ENCODE measurements at regions not wholly inside any gene's neighbourhood (a gene's known extent, or its start where the extent isn't known, plus 50 kb on each side); places are given as distances from the start of the nearest gene placed in this dataset.

DNA sequence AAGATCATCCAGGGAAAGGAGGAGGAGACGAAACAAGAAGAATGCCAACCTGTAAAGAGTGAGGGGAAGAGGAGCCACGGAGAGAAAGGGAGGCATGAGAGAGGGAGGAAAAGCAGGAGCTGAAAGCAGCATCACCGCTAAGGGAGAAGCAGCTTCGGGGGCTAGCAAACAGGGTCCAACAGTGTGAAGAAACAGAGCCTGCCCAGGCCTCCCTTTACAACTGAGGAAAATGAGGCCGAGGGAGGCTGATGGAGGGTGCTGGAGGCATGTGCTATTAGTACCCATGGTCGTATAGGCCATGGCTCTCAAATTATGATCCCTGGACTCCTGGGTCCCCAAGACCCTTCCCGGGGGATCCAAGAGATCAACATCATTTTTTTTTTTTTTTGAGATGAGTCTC is 50.4 kb upstream of the ASPRV1 start:
- in situ Hi-C loops (cut with HindIII; ENCODE audit: low pct_unique_long_range_greater_than_20kb, low sequenced_read_pairs) (no loop called here), intact Hi-C loops (cut with micrococcal nuclease; ENCODE audit: unreplicated experiment) (no loop called here)
- Histone ChIP-seq H3K36me3 (ENCODE audit: control insufficient read depth, insufficient read depth, low read length) (no peaks in the 10 kb centered on the region), H3K4me1 (ENCODE audit: control insufficient read depth, insufficient read depth, low read length) (no peaks in the 10 kb centered on the region), H3K27ac (ENCODE audit: low read length) (no peak overlapping the region), H3K27me3 (ENCODE audit: control insufficient read depth, insufficient read depth, low read length) (no peaks in the 10 kb centered on the region), H3K9me3 (ENCODE audit: control insufficient read depth, insufficient read depth, low read depth, low read length) (no peaks in the 10 kb centered on the region), H3K4me3 (ENCODE audit: low read depth in 2 of 2, low read length in 2 of 2) (no peak overlapping the region)
- DNase-seq (ENCODE audit: low read depth, low spot score) (no peak), ATAC-seq (no peak)
- ChIA-PET POLR2A (no interaction called here), CTCF (no interaction called here)
- TF ChIP-seq TCF7L2 (IDR thresholded peaks at IDR 0.05; ENCODE audit: low read depth, low read length) (no peak), SIN3A (IDR thresholded peaks at IDR 0.05; ENCODE audit: borderline replicate concordance, insufficient read depth, low read depth, low read length) (no peak), POLR2AphosphoS5 (IDR thresholded peaks at IDR 0.05; ENCODE audit: low read depth, low read length) (no peak)
- TF ChIP-seq, protein P1, sequence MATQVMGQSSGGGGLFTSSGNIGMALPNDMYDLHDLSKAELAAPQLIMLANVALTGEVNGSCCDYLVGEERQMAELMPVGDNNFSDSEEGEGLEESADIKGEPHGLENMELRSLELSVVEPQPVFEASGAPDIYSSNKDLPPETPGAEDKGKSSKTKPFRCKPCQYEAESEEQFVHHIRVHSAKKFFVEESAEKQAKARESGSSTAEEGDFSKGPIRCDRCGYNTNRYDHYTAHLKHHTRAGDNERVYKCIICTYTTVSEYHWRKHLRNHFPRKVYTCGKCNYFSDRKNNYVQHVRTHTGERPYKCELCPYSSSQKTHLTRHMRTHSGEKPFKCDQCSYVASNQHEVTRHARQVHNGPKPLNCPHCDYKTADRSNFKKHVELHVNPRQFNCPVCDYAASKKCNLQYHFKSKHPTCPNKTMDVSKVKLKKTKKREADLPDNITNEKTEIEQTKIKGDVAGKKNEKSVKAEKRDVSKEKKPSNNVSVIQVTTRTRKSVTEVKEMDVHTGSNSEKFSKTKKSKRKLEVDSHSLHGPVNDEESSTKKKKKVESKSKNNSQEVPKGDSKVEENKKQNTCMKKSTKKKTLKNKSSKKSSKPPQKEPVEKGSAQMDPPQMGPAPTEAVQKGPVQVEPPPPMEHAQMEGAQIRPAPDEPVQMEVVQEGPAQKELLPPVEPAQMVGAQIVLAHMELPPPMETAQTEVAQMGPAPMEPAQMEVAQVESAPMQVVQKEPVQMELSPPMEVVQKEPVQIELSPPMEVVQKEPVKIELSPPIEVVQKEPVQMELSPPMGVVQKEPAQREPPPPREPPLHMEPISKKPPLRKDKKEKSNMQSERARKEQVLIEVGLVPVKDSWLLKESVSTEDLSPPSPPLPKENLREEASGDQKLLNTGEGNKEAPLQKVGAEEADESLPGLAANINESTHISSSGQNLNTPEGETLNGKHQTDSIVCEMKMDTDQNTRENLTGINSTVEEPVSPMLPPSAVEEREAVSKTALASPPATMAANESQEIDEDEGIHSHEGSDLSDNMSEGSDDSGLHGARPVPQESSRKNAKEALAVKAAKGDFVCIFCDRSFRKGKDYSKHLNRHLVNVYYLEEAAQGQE (IDR thresholded peaks at IDR 0.05; ENCODE audit: insufficient read depth in 1 of 2, low read depth in 2 of 2, low read length in 1 of 2), result no peak
- TF ChIP-seq, protein P2, sequence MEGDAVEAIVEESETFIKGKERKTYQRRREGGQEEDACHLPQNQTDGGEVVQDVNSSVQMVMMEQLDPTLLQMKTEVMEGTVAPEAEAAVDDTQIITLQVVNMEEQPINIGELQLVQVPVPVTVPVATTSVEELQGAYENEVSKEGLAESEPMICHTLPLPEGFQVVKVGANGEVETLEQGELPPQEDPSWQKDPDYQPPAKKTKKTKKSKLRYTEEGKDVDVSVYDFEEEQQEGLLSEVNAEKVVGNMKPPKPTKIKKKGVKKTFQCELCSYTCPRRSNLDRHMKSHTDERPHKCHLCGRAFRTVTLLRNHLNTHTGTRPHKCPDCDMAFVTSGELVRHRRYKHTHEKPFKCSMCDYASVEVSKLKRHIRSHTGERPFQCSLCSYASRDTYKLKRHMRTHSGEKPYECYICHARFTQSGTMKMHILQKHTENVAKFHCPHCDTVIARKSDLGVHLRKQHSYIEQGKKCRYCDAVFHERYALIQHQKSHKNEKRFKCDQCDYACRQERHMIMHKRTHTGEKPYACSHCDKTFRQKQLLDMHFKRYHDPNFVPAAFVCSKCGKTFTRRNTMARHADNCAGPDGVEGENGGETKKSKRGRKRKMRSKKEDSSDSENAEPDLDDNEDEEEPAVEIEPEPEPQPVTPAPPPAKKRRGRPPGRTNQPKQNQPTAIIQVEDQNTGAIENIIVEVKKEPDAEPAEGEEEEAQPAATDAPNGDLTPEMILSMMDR (IDR thresholded peaks at IDR 0.05), result no peak
- BruUV-seq (replicated peaks), result no TSS peak

DNA sequence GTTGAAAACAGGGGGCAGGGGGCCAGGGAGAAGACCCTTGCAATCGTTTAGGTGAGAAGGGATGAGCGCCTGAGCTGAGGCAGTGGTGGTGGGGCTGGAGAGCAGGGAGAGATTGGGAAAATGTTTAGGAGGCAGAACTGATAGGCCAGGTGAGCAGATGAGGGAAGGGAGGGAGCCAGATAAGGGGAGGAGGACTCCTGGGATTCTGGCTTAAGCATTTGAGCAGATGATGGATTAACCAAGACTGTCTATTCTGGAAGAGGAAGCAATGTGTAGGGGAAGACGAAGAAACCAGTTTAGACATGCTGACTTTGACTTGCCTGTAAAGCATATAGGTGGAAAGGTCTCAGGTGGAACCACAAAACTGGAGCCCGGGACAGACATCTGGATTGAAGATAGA is 49.9 kb upstream of the ASPRV1 start:
- Histone ChIP-seq H3K27me3 (ENCODE audit: control insufficient read depth, insufficient read depth, low read length) (no peaks in the 10 kb centered on the region), H3K27ac (ENCODE audit: low read length) (no peak overlapping the region), H3K4me3 (ENCODE audit: low read depth in 2 of 2, low read length in 2 of 2) (no peak overlapping the region), H3K36me3 (ENCODE audit: control insufficient read depth, insufficient read depth, low read length) (no peaks in the 10 kb centered on the region), H3K9me3 (ENCODE audit: control insufficient read depth, insufficient read depth, low read depth, low read length) (no peaks in the 10 kb centered on the region), H3K4me1 (ENCODE audit: control insufficient read depth, insufficient read depth, low read length) (no peaks in the 10 kb centered on the region)
- DNase-seq (ENCODE audit: low read depth, low spot score) (no peak), ATAC-seq (no peak)
- ChIA-PET CTCF (no interaction called here), POLR2A (no interaction called here)
- in situ Hi-C loops (cut with HindIII; ENCODE audit: low pct_unique_long_range_greater_than_20kb, low sequenced_read_pairs) (no loop called here), intact Hi-C loops (cut with micrococcal nuclease; ENCODE audit: unreplicated experiment) (no loop called here)
- no TSS peak for BruUV-seq (replicated peaks)
- TF ChIP-seq, protein P1 (IDR thresholded peaks at IDR 0.05; ENCODE audit: insufficient read depth in 1 of 2, low read depth in 2 of 2, low read length in 1 of 2), result no peak
- TF ChIP-seq POLR2AphosphoS5 (IDR thresholded peaks at IDR 0.05; ENCODE audit: low read depth, low read length), result no peak
- TF ChIP-seq TCF7L2 (IDR thresholded peaks at IDR 0.05; ENCODE audit: low read depth, low read length), result no peak
- TF ChIP-seq, protein P2 (IDR thresholded peaks at IDR 0.05), result no peak
- TF ChIP-seq SIN3A (IDR thresholded peaks at IDR 0.05; ENCODE audit: borderline replicate concordance, insufficient read depth, low read depth, low read length), result no peak

All from Panc1 (cell line).